ENCODE measurements at regions not wholly inside any gene's neighbourhood (a gene's known extent, or its start where the extent isn't known, plus 50 kb on each side); places are given as distances from the start of the nearest gene placed in this dataset.

DNA sequence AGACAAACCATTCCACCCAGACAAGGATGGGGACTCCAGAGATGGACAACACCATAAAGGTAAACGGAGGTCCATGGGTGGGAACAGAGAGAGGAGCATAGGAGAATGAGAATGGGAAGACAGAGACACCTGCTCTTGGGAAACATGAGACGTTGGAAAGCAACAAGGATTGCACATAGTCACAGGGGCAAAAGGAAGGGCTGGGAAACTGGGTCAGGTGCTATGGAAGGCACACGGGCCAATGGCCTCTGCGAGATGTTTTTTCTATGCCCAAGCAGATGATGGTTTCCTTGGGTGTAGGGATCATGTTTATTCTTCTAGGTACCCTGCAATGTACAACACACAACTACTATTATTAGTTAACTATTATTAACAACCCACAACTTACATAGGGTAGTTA lies 143.6 kb upstream of the AGAP1 start:
- no peak for TF ChIP-seq EP300 (IDR thresholded peaks at IDR 0.05; ENCODE audit: low read depth)
- TF ChIP-seq, protein P1, sequence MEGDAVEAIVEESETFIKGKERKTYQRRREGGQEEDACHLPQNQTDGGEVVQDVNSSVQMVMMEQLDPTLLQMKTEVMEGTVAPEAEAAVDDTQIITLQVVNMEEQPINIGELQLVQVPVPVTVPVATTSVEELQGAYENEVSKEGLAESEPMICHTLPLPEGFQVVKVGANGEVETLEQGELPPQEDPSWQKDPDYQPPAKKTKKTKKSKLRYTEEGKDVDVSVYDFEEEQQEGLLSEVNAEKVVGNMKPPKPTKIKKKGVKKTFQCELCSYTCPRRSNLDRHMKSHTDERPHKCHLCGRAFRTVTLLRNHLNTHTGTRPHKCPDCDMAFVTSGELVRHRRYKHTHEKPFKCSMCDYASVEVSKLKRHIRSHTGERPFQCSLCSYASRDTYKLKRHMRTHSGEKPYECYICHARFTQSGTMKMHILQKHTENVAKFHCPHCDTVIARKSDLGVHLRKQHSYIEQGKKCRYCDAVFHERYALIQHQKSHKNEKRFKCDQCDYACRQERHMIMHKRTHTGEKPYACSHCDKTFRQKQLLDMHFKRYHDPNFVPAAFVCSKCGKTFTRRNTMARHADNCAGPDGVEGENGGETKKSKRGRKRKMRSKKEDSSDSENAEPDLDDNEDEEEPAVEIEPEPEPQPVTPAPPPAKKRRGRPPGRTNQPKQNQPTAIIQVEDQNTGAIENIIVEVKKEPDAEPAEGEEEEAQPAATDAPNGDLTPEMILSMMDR (IDR thresholded peaks at IDR 0.05) = no peak
